HEK293 (cell line): ENCODE measurements at regions not wholly inside any gene's neighbourhood (a gene's known extent, or its start where the extent isn't known, plus 50 kb on each side); places are given as distances from the start of the nearest gene placed in this dataset.

ENCODE experiments used
- CTCF ChIA-PET: fragments of 350-600 bp; formaldehyde crosslinking; extraction: SDS; loops from one replicate; lab custom pipeline; 2021; ENCODE audit warnings: antibody characterized with exemption; lab: Yijun Ruan, JAX
- POLR2A ChIA-PET: fragments of 300-600 bp; formaldehyde crosslinking; extraction: SDS; loops from one replicate; lab custom pipeline; 2020; ENCODE audit warnings: antibody characterized with exemption, inconsistent platforms; lab: Yijun Ruan, JAX
- H3K27ac ChIP-seq: fragments of 200-500 bp; sonication (Bioruptor generic); 2 replicates; pipeline ENCODE4 v1.5.1; 2014; ENCODE audit warnings: low read depth, low read length, control low read depth, inconsistent platforms; ENCODE audit errors: extremely low read depth
- H3K36me3 ChIP-seq, 2 experiments: fragments of 200-500 bp in 1 of 2; sonication (Bioruptor generic) in 1 of 2; 1 replicate in 1 of 2; 2 replicates in 1 of 2; pipeline ENCODE4 v1.5.1; 2014 to 2017; ENCODE audit warnings: inconsistent platforms in 2 of 2, low read length in 2 of 2; ENCODE audit not compliant: control insufficient read depth in 2 of 2, insufficient read depth in 1 of 2
- H3K4me1 ChIP-seq: fragments of 200-500 bp; sonication (Bioruptor generic); 2 replicates; pipeline ENCODE4 v1.5.1; 2014; ENCODE audit warnings: mild to moderate bottlenecking, low read length, inconsistent platforms; ENCODE audit not compliant: control insufficient read depth, insufficient read depth
- H3K4me3 ChIP-seq: 2 replicates; pipeline ENCODE4 v1.5.1; 2011; ENCODE audit warnings: low read depth, mild to moderate bottlenecking, control low read depth, low read length, moderate library complexity
- H3K9me3 ChIP-seq: fragments of 200-500 bp; sonication (Bioruptor generic); 2 replicates; pipeline ENCODE4 v1.5.1; 2014; ENCODE audit warnings: low read depth, low read length, inconsistent platforms; ENCODE audit not compliant: control insufficient read depth, insufficient read depth
- AEBP2 ChIP-seq: fragments of 450-650 bp; formaldehyde crosslinking; IDR thresholded peaks from 2 replicates; pipeline ENCODE4 v1.5.1; 2016; ENCODE audit warnings: missing biosample characterization, missing genetic modification characterization, borderline replicate concordance
- BCL11A ChIP-seq: fragments of 450-650 bp; formaldehyde crosslinking; IDR thresholded peaks from 2 replicates; pipeline ENCODE4 v1.5.1; 2016; ENCODE audit warnings: low read depth, missing biosample characterization, missing genetic modification characterization
- BCL11B ChIP-seq: fragments of 450-650 bp; formaldehyde crosslinking; IDR thresholded peaks from 2 replicates; pipeline ENCODE4 v1.5.1; 2016; ENCODE audit warnings: low read depth, missing biosample characterization, missing genetic modification characterization
- FEZF1 ChIP-seq: fragments of 450-650 bp; formaldehyde crosslinking; IDR thresholded peaks from 2 replicates; pipeline ENCODE4 v1.5.1; 2016; ENCODE audit warnings: missing biosample characterization, missing genetic modification characterization
- HOXC10 ChIP-seq: sonication (generic); formaldehyde crosslinking; IDR thresholded peaks from 2 replicates; pipeline ENCODE4 v1.8.1; 2023; ENCODE audit warnings: mild to moderate bottlenecking, missing genetic modification reagents
- HOXD13 ChIP-seq: sonication (generic); formaldehyde crosslinking; IDR thresholded peaks from 2 replicates; pipeline ENCODE4 v1.8.0; 2022; ENCODE audit warnings: missing genetic modification reagents, borderline replicate concordance
- PBX3 ChIP-seq: sonication (generic); formaldehyde crosslinking; IDR thresholded peaks from 2 replicates; pipeline ENCODE4 v1.8.1; 2022; ENCODE audit warnings: mild to moderate bottlenecking, moderate library complexity, missing genetic modification reagents
- RBAK ChIP-seq: fragments of 450-650 bp; formaldehyde crosslinking; IDR thresholded peaks from 2 replicates; pipeline ENCODE4 v1.5.1; 2016; ENCODE audit warnings: missing biosample characterization, missing genetic modification characterization
- SP3 ChIP-seq: fragments of 450-650 bp; formaldehyde crosslinking; IDR thresholded peaks from 2 replicates; pipeline ENCODE4 v1.5.1; 2016; ENCODE audit warnings: missing biosample characterization, missing genetic modification characterization
- TSHZ1 ChIP-seq: fragments of 450-650 bp; formaldehyde crosslinking; IDR thresholded peaks from 2 replicates; pipeline ENCODE4 v1.5.1; 2016; ENCODE audit warnings: missing biosample characterization, missing genetic modification characterization, borderline replicate concordance
- ZBTB48 ChIP-seq: fragments of 450-650 bp; formaldehyde crosslinking; IDR thresholded peaks from 2 replicates; pipeline ENCODE4 v1.5.1; 2016; ENCODE audit warnings: missing biosample characterization, missing genetic modification characterization
- ZFP3 ChIP-seq: fragments of 450-650 bp; formaldehyde crosslinking; IDR thresholded peaks from 2 replicates; pipeline ENCODE4 v1.5.1; 2016; ENCODE audit warnings: low read depth, missing biosample characterization, missing genetic modification characterization
- ZFP69B ChIP-seq: fragments of 450-650 bp; formaldehyde crosslinking; IDR thresholded peaks from 2 replicates; pipeline ENCODE4 v1.5.1; 2016; ENCODE audit warnings: missing biosample characterization, missing genetic modification characterization
- ZNF146 ChIP-seq: fragments of 450-650 bp; formaldehyde crosslinking; IDR thresholded peaks from 2 replicates; pipeline ENCODE4 v1.5.1; 2016; ENCODE audit warnings: missing biosample characterization, missing genetic modification characterization
- ZNF23 ChIP-seq: fragments of 450-650 bp; formaldehyde crosslinking; IDR thresholded peaks from 2 replicates; pipeline ENCODE4 v1.5.1; 2016; ENCODE audit warnings: missing biosample characterization, missing genetic modification characterization, borderline replicate concordance
- ZNF324 ChIP-seq: fragments of 450-650 bp; formaldehyde crosslinking; IDR thresholded peaks from 2 replicates; pipeline ENCODE4 v1.5.1; 2016; ENCODE audit warnings: missing biosample characterization, missing genetic modification characterization
- ZNF544 ChIP-seq: fragments of 450-650 bp; formaldehyde crosslinking; IDR thresholded peaks from 2 replicates; pipeline ENCODE4 v1.5.0; 2017; ENCODE audit warnings: missing biosample characterization, missing genetic modification characterization
- ZNF704 ChIP-seq: fragments of 450-650 bp; formaldehyde crosslinking; IDR thresholded peaks from 2 replicates; pipeline ENCODE4 v1.5.1; 2016; ENCODE audit warnings: missing biosample characterization, missing genetic modification characterization
- ZSCAN16 ChIP-seq: fragments of 450-650 bp; formaldehyde crosslinking; IDR thresholded peaks from 2 replicates; pipeline ENCODE4 v1.5.1; 2016; ENCODE audit warnings: missing biosample characterization, missing genetic modification characterization
- ZSCAN30 ChIP-seq: fragments of 450-650 bp; IDR thresholded peaks from 2 replicates; pipeline ENCODE4 v1.5.1; 2018; ENCODE audit warnings: missing biosample characterization, mild to moderate bottlenecking, missing genetic modification characterization, moderate library complexity
- TF ChIP-seq, protein P1 (sequence below): fragments of 450-650 bp; formaldehyde crosslinking; IDR thresholded peaks from 2 replicates; pipeline ENCODE4 v1.5.1; 2016; ENCODE audit warnings: missing biosample characterization, missing genetic modification characterization
- TF ChIP-seq, protein P2 (sequence below): fragments of 450-650 bp; IDR thresholded peaks from 2 replicates; pipeline ENCODE4 v1.5.1; 2018; ENCODE audit warnings: missing biosample characterization, mild to moderate bottlenecking, missing genetic modification characterization

GRCh38 chr4:117481742-117482141, 396.4 kb upstream of the TRAM1L1 start:
- Histone ChIP-seq H3K36me3 (no peaks in the 10 kb centered on the region), H3K9me3 (no peaks in the 10 kb centered on the region), H3K4me1 (no peaks in the 10 kb centered on the region), H3K4me3 (no peak overlapping the region), H3K27ac (no peak overlapping the region)
- ChIA-PET POLR2A (no interaction called here), CTCF (no interaction called here)
- TF ChIP-seq, protein P1, sequence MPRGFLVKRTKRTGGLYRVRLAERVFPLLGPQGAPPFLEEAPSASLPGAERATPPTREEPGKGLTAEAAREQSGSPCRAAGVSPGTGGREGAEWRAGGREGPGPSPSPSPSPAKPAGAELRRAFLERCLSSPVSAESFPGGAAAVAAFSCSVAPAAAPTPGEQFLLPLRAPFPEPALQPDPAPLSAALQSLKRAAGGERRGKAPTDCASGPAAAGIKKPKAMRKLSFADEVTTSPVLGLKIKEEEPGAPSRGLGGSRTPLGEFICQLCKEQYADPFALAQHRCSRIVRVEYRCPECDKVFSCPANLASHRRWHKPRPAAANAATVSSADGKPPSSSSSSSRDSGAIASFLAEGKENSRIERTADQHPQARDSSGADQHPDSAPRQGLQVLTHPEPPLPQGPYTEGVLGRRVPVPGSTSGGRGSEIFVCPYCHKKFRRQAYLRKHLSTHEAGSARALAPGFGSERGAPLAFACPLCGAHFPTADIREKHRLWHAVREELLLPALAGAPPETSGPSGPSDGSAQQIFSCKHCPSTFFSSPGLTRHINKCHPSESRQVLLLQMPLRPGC (tag by site-specific recombination) = no peak
- no peak for TF ChIP-seq ZNF324 (tag by site-specific recombination)
- no peak for TF ChIP-seq ZSCAN30 (tag by site-specific recombination)
- no peak for TF ChIP-seq ZNF23 (tag by site-specific recombination)

DNA sequence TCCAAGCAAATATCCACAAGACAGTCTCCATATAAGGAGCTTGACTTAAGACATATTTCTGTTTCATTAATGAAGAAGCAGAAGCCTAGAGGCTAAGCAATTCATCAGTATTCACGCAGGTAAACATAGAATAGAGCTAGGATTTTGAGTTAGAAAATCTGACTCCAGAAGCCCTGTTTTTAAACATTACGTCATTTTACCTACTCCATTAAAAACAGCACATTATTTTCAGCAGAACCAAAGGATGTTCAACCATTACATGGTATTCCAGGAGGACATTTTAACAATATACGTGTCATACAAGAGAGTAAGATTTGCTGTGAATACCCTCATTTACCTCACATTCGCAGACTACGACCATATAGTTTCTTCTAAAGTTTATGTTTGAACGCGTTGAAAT, 403.3 kb upstream of the TRAM1L1 start:
- POLR2A ChIA-PET = no interaction called here
- Histone ChIP-seq H3K4me3 (no peak overlapping the region), H3K27ac (no peak overlapping the region), H3K9me3 (no peaks in the 10 kb centered on the region), H3K36me3 (no peaks in the 10 kb centered on the region), H3K4me1 (no peaks in the 10 kb centered on the region)
- CTCF ChIA-PET = no interaction called here
- TF ChIP-seq ZFP3 (tag by site-specific recombination) (no peak), RBAK (tag by site-specific recombination) (no peak), FEZF1 (tag by site-specific recombination) (no peak), BCL11A (tag by site-specific recombination) (no peak), ZSCAN16 (no peak), ZNF704 (tag by site-specific recombination) (no peak), HOXD13 (CRISPR knock-in tag) (no peak), ZNF544 (tag by site-specific recombination) (no peak), HOXC10 (CRISPR knock-in tag) (no peak), TSHZ1 (tag by site-specific recombination) (no peak), ZFP69B (no peak), ZBTB48 (tag by site-specific recombination) (no peak), ZNF146 (tag by site-specific recombination) (no peak), BCL11B (tag by site-specific recombination) (no peak), SP3 (tag by site-specific recombination) (no peak), PBX3 (no peak), AEBP2 (tag by site-specific recombination) (no peak)
- TF ChIP-seq, protein P2, sequence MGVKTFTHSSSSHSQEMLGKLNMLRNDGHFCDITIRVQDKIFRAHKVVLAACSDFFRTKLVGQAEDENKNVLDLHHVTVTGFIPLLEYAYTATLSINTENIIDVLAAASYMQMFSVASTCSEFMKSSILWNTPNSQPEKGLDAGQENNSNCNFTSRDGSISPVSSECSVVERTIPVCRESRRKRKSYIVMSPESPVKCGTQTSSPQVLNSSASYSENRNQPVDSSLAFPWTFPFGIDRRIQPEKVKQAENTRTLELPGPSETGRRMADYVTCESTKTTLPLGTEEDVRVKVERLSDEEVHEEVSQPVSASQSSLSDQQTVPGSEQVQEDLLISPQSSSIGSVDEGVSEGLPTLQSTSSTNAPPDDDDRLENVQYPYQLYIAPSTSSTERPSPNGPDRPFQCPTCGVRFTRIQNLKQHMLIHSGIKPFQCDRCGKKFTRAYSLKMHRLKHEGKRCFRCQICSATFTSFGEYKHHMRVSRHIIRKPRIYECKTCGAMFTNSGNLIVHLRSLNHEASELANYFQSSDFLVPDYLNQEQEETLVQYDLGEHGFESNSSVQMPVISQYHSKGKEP = no peak
- TF ChIP-seq, protein P1 (tag by site-specific recombination) = no peak
